Type B pancreatic cell (in vitro differentiated cells): ENCODE measurements at regions not wholly inside any gene's neighbourhood (a gene's known extent, or its start where the extent isn't known, plus 50 kb on each side); places are given as distances from the start of the nearest gene placed in this dataset.

Source experiments
- DNase-seq: peaks from one replicate; pipeline ENCODE4 v3.0.0; 2021; ENCODE audit warnings: mixed read lengths; ENCODE audit not compliant: unreplicated experiment; ENCODE audit errors: extremely low spot score
- H3K27ac Mint-ChIP-seq: 2 replicates; pipeline ENCODE4 v1.8.0; 2021; ENCODE audit warnings: mild to moderate bottlenecking, mixed read lengths
- H3K27me3 Mint-ChIP-seq: 2 replicates; pipeline ENCODE4 v1.8.0; 2021; ENCODE audit warnings: mixed read lengths
- H3K36me3 Mint-ChIP-seq: 2 replicates; pipeline ENCODE4 v1.8.0; 2021; ENCODE audit warnings: mixed read lengths
- H3K4me1 Mint-ChIP-seq: one replicate; pipeline ENCODE4 v1.8.0; 2021; ENCODE audit warnings: mixed read lengths; ENCODE audit not compliant: unreplicated experiment
- H3K4me3 Mint-ChIP-seq: 2 replicates; pipeline ENCODE4 v1.8.0; 2021; ENCODE audit warnings: mild to moderate bottlenecking, mixed read lengths
- H3K9me3 Mint-ChIP-seq: 2 replicates; pipeline ENCODE4 v1.8.0; 2021; ENCODE audit warnings: mixed read lengths
- TF ChIP-seq, protein P1 (sequence below): fragments of 200-600 bp; sonication (generic); conservative IDR thresholded peaks from 2 replicates; pipeline ENCODE4 v1.5.0; 2021; ENCODE audit warnings: antibody characterized with exemption, mild to moderate bottlenecking

DNA sequence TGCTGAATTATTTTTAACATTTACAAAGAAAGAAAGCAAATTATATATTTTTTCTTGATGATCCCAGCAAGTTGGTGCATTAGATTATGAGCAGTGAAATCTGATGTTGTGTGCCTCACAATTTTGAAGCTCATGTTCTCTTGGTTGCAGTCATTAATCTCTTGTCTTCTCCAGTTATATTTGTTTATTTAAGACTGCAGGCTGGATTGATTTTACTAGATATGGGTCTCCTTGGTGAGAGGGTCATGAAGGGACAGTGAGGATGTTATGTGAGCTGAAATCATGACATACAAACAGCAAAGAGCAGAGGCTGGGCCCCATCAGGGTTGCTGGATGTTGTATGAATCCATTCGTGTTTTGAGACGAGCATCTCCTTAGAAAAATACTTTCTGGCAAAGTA, 64.2 kb upstream of the AKIRIN2 start:
- TF ChIP-seq, protein P1, sequence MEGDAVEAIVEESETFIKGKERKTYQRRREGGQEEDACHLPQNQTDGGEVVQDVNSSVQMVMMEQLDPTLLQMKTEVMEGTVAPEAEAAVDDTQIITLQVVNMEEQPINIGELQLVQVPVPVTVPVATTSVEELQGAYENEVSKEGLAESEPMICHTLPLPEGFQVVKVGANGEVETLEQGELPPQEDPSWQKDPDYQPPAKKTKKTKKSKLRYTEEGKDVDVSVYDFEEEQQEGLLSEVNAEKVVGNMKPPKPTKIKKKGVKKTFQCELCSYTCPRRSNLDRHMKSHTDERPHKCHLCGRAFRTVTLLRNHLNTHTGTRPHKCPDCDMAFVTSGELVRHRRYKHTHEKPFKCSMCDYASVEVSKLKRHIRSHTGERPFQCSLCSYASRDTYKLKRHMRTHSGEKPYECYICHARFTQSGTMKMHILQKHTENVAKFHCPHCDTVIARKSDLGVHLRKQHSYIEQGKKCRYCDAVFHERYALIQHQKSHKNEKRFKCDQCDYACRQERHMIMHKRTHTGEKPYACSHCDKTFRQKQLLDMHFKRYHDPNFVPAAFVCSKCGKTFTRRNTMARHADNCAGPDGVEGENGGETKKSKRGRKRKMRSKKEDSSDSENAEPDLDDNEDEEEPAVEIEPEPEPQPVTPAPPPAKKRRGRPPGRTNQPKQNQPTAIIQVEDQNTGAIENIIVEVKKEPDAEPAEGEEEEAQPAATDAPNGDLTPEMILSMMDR = no peak
- Mint-ChIP-seq H3K4me3 (peak overlapping the region; percentile 6), H3K9me3 (peaks cover 5% of the 10 kb centered on the region), H3K27me3 (no peaks in the 10 kb centered on the region), H3K4me1 (peaks cover 15% of the 10 kb centered on the region), H3K36me3 (no peaks in the 10 kb centered on the region), H3K27ac (peak overlapping the region; percentile 0)
- DNase-seq = no peak

DNA sequence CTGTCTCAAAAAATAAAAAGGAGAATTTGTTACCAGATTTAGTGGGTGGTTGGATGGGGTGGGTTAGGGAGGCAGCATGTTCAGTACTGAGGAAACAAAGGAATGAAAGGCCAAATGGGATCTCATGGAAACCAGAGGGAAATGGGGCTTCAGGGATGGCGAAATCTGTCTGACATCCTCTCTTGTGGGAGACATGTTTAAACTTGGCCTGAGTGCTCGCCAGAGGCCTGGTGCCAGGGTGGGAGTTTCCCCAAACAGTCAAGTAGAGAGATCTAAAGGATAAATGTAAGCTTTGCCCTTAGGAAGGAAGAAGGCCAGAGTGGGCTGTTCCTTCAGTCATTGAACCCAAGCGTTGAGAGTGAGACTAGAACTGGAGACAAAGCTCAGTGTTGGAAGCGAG, 61.9 kb upstream of the AKIRIN2 start:
- peaks cover 5% of the 10 kb centered on the region for H3K9me3 Mint-ChIP-seq
- H3K27ac Mint-ChIP-seq = no peak overlapping the region
- H3K36me3 Mint-ChIP-seq = no peaks in the 10 kb centered on the region
- peaks cover 14% of the 10 kb centered on the region for H3K4me1 Mint-ChIP-seq
- TF ChIP-seq, protein P1 = no peak
- H3K27me3 Mint-ChIP-seq = no peaks in the 10 kb centered on the region
- DNase-seq = no peak
- H3K4me3 Mint-ChIP-seq = no peak overlapping the region

DNA sequence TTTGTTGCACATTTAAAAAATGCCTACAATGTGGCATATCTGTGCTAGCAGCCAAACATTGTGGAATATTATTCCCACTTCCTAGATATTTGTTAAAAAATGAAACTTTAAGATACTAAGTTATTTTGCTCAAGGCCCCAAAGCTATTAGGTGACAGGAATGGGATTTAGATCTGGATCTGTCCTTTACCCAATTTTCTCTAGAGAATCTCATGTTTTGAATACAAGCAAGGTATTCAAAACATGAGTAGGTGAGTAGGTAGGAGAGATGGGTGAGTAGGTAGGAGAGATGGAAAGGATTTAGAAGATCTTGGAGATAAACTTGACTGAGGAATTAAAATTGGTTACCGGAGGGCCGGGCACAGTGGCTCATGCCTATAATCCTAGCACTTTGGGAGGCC, 61.2 kb upstream of the AKIRIN2 start:
- H3K4me3 Mint-ChIP-seq = no peak overlapping the region
- no peaks in the 10 kb centered on the region for H3K36me3 Mint-ChIP-seq
- peaks cover 5% of the 10 kb centered on the region for H3K9me3 Mint-ChIP-seq
- H3K27me3 Mint-ChIP-seq = no peaks in the 10 kb centered on the region
- DNase-seq = no peak
- H3K27ac Mint-ChIP-seq = no peak overlapping the region
- H3K4me1 Mint-ChIP-seq = peaks cover 14% of the 10 kb centered on the region
- TF ChIP-seq, protein P1 = no peak

DNA sequence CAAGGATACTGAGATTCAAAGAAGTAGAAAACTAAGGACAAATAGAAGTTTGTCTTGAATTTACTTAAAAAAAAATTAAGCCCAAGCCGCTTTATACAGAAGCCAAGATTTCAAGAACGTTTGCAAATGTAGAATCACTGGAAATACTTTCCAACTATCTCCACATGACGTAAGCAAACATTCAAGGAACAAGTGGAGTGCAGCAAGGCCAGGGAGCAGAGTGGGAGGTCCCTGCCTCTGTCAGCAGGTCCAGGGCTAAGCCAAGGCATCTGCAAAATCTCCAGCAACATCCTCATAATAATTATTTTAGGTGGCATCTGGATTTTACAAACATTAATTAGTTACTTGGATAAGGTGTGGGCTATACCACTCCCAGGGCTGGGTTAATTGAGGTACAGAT, 60.1 kb upstream of the AKIRIN2 start:
- no peak overlapping the region for H3K27ac Mint-ChIP-seq
- no peaks in the 10 kb centered on the region for H3K27me3 Mint-ChIP-seq
- no peak for DNase-seq
- TF ChIP-seq, protein P1 = no peak
- no peak overlapping the region for H3K4me3 Mint-ChIP-seq
- H3K36me3 Mint-ChIP-seq = no peaks in the 10 kb centered on the region
- peaks cover 14% of the 10 kb centered on the region for H3K4me1 Mint-ChIP-seq
- peaks cover 5% of the 10 kb centered on the region for H3K9me3 Mint-ChIP-seq

DNA sequence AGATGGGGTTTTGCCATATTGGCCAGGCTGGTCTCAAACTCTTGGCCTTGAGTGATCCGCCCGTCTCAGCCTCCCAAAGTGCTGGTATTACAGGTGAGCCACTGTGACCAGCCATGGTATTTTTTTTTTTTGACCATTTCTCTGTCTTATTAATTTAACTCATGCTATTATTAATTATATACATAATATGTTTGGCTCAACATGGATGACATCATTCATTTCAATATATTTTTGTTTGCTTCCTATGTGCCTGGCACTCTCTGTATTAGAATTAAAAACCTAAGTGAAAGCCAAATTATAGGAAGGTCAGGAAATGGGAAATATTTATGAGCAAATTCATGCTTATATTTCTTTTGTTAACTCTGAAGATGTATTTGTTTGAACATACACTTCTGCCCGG, 55.8 kb upstream of the AKIRIN2 start:
- H3K36me3 Mint-ChIP-seq = no peaks in the 10 kb centered on the region
- TF ChIP-seq, protein P1 = no peak
- peaks cover 16% of the 10 kb centered on the region for H3K4me1 Mint-ChIP-seq
- no peaks in the 10 kb centered on the region for H3K27me3 Mint-ChIP-seq
- H3K27ac Mint-ChIP-seq = no peak overlapping the region
- no peak for DNase-seq
- no peak overlapping the region for H3K4me3 Mint-ChIP-seq
- peaks cover 4% of the 10 kb centered on the region for H3K9me3 Mint-ChIP-seq

DNA sequence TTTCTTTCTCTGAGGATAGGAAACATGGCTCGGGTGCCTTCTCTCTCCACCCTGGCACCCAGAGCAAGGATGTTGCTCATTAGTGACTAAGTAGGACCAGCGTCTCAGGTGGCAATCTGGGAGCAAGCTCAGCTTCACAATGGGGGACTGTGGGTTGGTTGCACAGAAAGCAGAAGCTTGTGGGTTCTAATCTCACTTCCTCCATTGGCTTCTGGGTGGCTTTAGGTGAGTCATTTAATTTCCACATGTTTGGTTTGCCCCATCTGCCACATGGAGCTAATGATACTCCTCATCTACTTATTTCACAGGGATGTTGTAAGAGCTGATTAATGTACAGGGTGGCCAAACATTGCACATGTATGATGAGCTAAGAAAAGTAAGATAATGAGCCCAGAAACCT, 54.8 kb upstream of the AKIRIN2 start:
- no peak for DNase-seq
- Mint-ChIP-seq H3K27me3 (no peaks in the 10 kb centered on the region), H3K4me1 (peaks cover 16% of the 10 kb centered on the region), H3K27ac (peak overlapping the region; percentile 48), H3K9me3 (peaks cover 4% of the 10 kb centered on the region), H3K4me3 (no peak overlapping the region), H3K36me3 (no peaks in the 10 kb centered on the region)
- TF ChIP-seq, protein P1 = no peak
